GM18868 (cell line): ENCODE measurements at regions not wholly inside any gene's neighbourhood (a gene's known extent, or its start where the extent isn't known, plus 50 kb on each side); places are given as distances from the start of the nearest gene placed in this dataset.

Source experiments
- ATAC-seq: cut with Tn5 transposase; IDR thresholded peaks from one replicate; pipeline ENCODE4 v1.9.1; 2021; ENCODE audit warnings: mild to moderate bottlenecking, moderate library complexity; ENCODE audit not compliant: unreplicated experiment

DNA sequence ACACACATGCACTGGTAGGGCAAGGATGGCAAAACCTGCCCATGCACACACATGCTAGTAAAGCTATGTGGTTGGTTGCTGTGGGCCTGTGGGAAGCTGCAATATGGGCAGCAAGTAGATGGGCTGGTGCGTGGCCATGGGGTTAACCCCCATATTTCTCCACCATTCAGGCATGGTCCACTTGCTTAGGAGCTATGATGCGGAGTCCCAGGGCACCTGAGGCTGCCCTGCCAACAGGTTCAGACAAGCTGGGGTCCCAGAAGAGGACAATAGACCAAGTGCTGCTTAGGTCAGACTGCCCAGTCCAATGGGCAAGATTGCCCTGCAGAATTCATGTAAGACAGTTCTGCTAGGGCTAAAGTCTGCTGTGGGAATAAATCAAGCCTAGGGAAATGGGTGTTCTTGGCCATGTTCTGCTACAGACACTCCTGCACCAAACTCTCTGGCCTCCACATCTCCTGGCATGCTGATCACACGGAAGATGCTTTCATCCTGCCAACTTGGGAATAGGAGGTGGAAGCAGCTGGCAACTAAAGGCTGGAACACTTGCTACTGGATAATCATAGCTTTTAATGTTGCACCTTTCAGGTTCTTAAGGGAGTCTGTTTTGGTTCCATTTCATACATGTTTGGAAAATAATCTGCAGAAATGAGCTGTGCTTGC is 646.3 kb upstream of the SLITRK1 start:
- no peak for ATAC-seq

DNA sequence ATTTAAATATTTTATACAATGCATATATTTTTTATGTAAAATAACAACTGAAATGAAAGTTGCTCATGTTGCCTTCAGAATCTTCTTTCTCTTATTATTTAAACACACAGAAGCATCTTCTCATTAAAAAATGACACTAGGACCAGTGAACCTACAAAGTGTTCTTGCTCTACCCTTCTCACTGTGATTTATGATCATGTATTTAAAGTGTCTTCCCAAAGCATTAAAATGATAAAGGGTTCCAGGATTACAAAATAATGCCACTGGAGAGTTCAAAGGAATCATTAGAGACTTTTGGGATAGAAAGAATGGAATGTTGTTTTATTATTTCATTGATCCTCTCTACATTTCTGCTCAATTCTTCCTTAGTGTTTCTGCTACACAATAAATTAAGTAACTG is 643.6 kb upstream of the SLITRK1 start:
- no peak for ATAC-seq

DNA sequence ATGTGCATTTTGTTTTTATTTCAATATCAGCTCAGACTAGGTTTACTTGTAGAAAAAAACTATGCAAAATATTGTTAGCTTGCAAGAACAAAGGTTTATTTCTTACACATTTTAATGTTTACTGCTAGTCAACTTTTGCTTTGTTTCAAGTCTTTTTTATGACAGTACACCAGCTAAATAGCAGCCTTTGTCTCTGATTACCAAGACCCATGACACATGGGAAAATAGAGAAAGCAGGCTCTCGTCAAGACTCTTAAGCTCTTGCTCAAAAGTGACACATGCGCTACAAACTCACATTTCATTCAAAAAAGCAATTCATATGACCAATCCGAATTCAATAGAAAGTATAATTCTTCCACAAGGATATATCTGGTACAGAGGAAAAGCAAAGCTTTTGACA is 642.3 kb upstream of the SLITRK1 start:
- no peak for ATAC-seq

DNA sequence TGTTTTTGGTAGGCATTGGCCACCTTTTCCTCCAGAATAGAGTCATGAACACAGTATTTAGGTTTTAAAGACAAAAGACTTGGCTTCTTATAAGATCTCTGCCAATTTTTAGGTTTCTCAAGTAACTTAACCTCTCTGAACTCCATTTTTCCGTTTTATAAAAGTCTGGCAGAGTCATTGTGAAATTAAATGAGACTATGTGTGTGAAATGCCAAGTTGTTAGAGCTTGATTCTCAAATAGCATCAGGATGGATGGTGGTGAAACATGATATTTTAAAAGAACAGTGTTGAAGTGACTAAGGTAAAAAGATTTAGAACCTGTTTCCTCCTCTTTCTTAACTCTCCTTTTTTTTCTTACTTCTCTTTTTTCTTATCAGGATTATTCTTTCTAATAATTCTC is 617.7 kb upstream of the SLITRK1 start:
- ATAC-seq, result no peak

DNA sequence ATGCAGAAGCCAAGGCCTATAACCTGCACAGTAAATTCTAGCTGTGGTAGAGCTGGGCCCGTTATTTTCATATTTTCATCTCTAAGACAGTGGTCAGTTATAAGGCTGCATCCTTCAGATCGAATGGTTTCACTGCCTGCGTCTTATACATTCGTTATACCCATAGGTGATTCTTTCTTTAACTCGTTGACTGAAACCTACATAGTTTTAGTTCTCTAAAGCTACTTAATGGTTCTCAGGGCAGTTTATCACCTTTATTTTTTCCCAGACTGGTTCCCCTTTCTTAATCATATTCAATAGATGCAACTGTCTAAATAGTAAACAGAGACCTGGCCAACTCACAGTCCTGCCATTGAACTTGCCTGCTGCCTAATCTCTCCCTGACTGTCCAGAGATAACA is 615.3 kb upstream of the SLITRK1 start:
- ATAC-seq, result no peak

- no peak for ATAC-seq
Observed at GRCh38 chr13:84491952-84492351, 609.7 kb upstream of the SLITRK1 start.

DNA sequence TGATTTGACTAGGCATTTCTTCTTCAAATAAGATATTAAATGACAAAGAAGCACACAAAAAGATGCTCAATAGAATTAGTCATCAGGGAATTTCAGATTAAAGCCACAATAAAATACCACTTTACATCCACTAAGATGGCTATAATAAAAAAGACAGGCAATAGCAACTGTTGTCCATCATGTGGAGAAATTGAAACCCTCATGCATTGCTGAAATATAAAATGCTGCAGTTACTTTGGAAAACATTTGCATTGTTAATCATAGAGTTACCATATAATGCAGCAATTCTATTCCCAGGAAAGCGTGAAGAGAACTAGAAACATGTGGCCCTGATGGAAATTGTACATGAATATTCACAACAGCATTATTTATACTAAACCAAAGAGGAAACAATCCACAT is 605.5 kb upstream of the SLITRK1 start:
- no peak for ATAC-seq

GRCh38 chr13:84481958-84482357 is 599.7 kb upstream of the SLITRK1 start:
- no peak for ATAC-seq

DNA sequence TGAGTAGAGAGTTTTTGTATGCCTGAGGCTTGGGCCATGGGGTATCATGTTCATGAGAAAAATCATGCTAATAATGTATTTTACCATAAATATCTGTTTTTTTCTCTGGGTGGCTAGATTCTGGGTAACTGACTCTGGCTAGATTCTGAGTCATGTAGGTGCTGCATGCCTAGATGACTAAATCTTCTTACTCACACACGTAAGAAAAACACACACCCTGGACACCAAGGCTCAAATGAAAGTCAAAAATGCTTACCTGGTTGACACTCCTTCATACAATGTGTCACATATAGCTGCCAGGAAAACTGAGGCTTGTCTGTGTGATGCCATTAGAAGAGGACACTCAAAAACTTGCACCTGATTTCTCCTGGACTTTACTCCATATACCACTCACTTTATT is 597.4 kb upstream of the SLITRK1 start:
- ATAC-seq, result no peak

GRCh38 chr13:84470528-84470927 is 588.3 kb upstream of the SLITRK1 start:
- no peak for ATAC-seq

GRCh38 chr13:84466461-84466860 is 584.2 kb upstream of the SLITRK1 start:
- no peak for ATAC-seq

GRCh38 chr13:84460989-84461388 is 578.7 kb upstream of the SLITRK1 start:
- no peak for ATAC-seq

- no peak for ATAC-seq
Observed at GRCh38 chr13:84455143-84455905, 573.0 kb upstream of the SLITRK1 start.

GRCh38 chr13:84447640-84447978 is 565.3 kb upstream of the SLITRK1 start:
- ATAC-seq, result no peak

DNA sequence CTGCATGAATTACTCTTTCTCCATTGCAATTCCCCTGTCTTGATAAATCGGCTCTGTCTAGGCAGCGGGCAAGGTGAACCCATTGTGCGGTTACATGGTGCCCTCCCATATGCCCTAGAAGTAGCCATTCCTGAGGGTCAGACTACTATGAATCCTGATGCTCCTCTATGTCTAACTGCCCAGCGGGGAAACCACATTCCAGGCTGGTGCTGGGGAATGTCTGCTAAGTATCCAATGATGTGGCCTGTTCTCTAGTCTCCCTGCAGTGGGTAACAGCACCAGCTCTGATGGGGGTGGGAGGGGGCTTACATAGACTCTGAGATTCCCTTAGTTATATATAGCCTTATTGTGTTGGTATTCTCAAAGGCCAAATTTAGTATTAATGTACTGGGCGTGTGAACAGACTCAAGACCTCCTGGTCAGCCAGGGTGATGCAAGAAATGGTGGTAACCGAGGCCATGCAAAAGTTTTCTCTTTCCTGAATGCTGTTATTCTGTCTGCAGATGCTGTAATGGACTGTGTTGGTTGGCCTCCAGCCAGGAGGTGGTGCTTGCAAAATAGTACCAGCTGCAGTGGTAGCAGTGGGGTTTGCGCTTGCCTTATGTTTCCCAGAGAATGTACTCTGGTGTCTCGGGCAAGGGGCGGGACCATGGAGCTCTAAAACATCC is 564.8 kb upstream of the SLITRK1 start:
- no peak for ATAC-seq

DNA sequence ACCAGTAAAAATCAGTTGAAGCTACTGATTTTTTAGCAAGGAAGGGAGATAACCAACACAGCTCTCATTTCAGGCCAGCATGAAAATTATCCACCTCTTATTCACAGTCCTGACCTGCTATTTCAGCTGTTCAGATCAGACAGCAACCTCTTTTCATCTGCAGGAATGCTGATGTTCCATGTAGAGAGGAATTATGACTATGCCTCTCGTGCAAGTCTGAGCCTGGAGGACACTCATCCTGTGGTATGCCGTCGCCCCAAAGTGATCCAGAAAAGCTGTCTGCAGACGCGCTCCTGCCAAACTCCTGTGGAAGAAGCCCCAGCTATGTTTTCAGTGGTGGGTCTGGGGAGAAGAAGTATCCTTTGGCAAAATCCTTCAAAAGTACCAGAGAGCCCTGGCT is 563.5 kb upstream of the SLITRK1 start:
- ATAC-seq, result no peak

GRCh38 chr13:84443463-84443862 is 561.2 kb upstream of the SLITRK1 start:
- ATAC-seq, result no peak

- ATAC-seq, result no peak
Observed at GRCh38 chr13:84439108-84439507, 556.8 kb upstream of the SLITRK1 start.

- ATAC-seq, result no peak
Observed at GRCh38 chr13:84433024-84433423, 550.8 kb upstream of the SLITRK1 start.

DNA sequence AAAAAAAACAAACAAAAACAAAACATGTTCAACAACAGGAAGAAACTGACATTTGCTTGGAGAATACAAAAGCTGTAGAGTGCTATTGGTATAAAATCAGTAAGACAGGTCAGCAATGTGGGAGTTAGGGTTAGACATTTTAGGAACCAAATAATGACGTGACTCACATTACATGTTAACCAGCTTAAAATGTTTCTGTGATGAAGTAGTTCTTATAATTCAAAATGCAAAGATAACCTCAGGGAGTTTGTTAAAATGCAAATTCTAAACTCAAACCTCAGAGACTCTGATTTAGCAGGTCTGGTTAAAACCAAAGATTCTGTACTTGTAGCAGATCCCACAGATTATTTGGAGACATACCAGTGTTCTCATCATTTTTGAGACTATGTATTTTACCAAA is 549.4 kb upstream of the SLITRK1 start:
- ATAC-seq, result no peak

DNA sequence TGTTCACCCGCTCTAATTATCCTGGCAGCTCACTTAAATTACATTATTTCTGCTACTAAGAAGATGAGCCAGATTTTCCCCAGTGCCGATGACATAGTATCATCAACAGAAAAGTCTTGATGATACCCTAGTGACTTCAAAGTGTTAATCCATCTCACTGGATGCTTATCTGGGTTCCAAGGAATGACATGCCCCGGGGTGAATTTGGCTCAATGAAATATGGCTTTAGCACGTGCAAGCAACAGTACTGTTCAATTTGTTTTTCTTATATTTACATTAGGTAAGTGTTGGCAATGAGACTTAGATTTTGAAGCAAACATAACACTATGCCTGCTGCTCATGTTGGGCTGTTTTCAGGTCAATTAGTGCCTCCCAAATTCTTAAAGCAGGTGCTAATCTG is 548.2 kb upstream of the SLITRK1 start:
- no peak for ATAC-seq

DNA sequence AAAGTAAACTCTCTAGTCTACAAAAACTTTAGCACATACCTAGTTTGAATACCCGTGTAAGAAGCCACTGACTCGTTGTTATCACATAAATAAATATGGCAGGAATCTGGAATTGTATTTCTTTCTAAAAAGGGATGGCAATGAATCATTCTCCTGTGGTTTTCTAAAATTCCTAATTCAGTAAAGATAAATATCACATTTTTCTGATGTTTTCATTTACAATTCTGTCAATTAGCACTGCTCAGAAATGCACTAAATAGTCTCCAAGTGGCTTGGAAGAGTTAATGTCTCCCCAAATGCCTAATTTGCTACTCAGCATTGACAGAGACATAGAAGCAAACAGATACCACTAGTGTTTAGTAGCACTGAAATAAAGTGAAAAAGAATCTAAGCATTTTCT is 547.7 kb upstream of the SLITRK1 start:
- no peak for ATAC-seq
